DND-41 (cell line): ENCODE measurements at regions not wholly inside any gene's neighbourhood (a gene's known extent, or its start where the extent isn't known, plus 50 kb on each side); places are given as distances from the start of the nearest gene placed in this dataset.
A peak's percentile ranks its signal among the peaks of the same experiment; 100 is the strongest.

ENCODE experiments used
- ATAC-seq: fragments of 200-7000 bp; cut with Tn5 transposase; 3 replicates; pipeline ENCODE4 v1.9.1; 2021; ENCODE audit warnings: low read depth; ENCODE audit not compliant: insufficient read depth
- DNase-seq: peaks from one replicate; pipeline ENCODE4 v3.0.0-alpha.2; 2020
- H2AFZ ChIP-seq: 2 replicates; pipeline ENCODE4 v1.6.0; 2012; ENCODE audit warnings: low read depth, low read length
- H3K27ac ChIP-seq: 2 replicates; pipeline ENCODE4 v1.5.1; 2012; ENCODE audit warnings: low read length, inconsistent platforms
- H3K27me3 ChIP-seq: fragments of 200-600 bp; sonication (generic); 2 replicates; pipeline ENCODE4 v1.6.0; 2012; ENCODE audit warnings: low read length, mild to moderate bottlenecking, inconsistent platforms; ENCODE audit not compliant: insufficient read depth, poor library complexity
- H3K36me3 ChIP-seq: 2 replicates; pipeline ENCODE4 v1.5.1; 2012; ENCODE audit warnings: low read length, inconsistent platforms; ENCODE audit not compliant: insufficient read depth
- H3K4me1 ChIP-seq: 2 replicates; pipeline ENCODE4 v1.5.1; 2012; ENCODE audit warnings: mild to moderate bottlenecking, low read length; ENCODE audit not compliant: insufficient read depth
- H3K4me2 ChIP-seq: 2 replicates; pipeline ENCODE4 v1.6.0; 2012; ENCODE audit warnings: mild to moderate bottlenecking, moderate library complexity, low read length, inconsistent platforms; ENCODE audit not compliant: insufficient read depth
- H3K4me3 ChIP-seq, 2 experiments: fragments of 200-600 bp in 1 of 2; shearing (Covaris generic) in 1 of 2; 2 replicates each; pipeline ENCODE4 v1.5.1; 2012 to 2016; ENCODE audit warnings: inconsistent platforms in 2 of 2, low read length in 2 of 2, mild to moderate bottlenecking in 2 of 2, low read depth in 1 of 2, moderate library complexity in 1 of 2
- H3K79me2 ChIP-seq: 2 replicates; pipeline ENCODE4 v1.6.0; 2012; ENCODE audit warnings: low read length, inconsistent platforms; ENCODE audit not compliant: insufficient read depth
- H3K9ac ChIP-seq: 2 replicates; pipeline ENCODE4 v1.6.0; 2012; ENCODE audit warnings: low read depth, mild to moderate bottlenecking, inconsistent platforms, low read length, moderate library complexity
- H3K9me3 ChIP-seq: 2 replicates; pipeline ENCODE4 v1.5.1; 2012; ENCODE audit warnings: low read length, moderate library complexity, mild to moderate bottlenecking, inconsistent platforms; ENCODE audit not compliant: insufficient read depth, severe bottlenecking
- H4K20me1 ChIP-seq: 2 replicates; pipeline ENCODE4 v1.6.0; 2012; ENCODE audit warnings: low read length; ENCODE audit not compliant: insufficient read depth
- CTCF ChIP-seq: IDR thresholded peaks from 2 replicates; pipeline ENCODE4 v1.5.1; 2012; ENCODE audit warnings: borderline replicate concordance, low read length, moderate library complexity, mild to moderate bottlenecking; ENCODE audit not compliant: poor library complexity, severe bottlenecking; ENCODE audit errors: extremely low read depth
- EZH2 ChIP-seq: IDR thresholded peaks from 3 replicates; pipeline ENCODE4 v1.6.1; 2012; ENCODE audit warnings: borderline replicate concordance, low read depth, mild to moderate bottlenecking, moderate library complexity, low read length, inconsistent platforms; ENCODE audit not compliant: severe bottlenecking

- Histone ChIP-seq H3K79me2 (no peaks in the 10 kb centered on the region), H3K9ac (no peak overlapping the region), H3K4me3 (no peak overlapping the region), H3K27ac (no peak overlapping the region), H3K4me1 (no peaks in the 10 kb centered on the region), H3K27me3 (no peaks in the 10 kb centered on the region), H3K4me2 (no peak overlapping the region), H3K36me3 (no peaks in the 10 kb centered on the region), H4K20me1 (no peaks in the 10 kb centered on the region), H2AFZ (no peak overlapping the region), H3K9me3 (no peaks in the 10 kb centered on the region)
- TF ChIP-seq CTCF (no peak), EZH2 (no peak)
- DNase-seq (no peak), ATAC-seq (no peak)
These were observed 814.5 kb downstream of the RPS29 start for GRCh38 chr14:48771717-48772116.

GRCh38 chr14:48751293-48751692 is 834.9 kb downstream of the RPS29 start:
- Histone ChIP-seq H3K27me3 (no peaks in the 10 kb centered on the region), H3K9me3 (no peaks in the 10 kb centered on the region), H3K4me1 (no peaks in the 10 kb centered on the region), H3K4me2 (no peak overlapping the region), H3K4me3 (no peak overlapping the region), H4K20me1 (no peaks in the 10 kb centered on the region), H2AFZ (no peak overlapping the region), H3K36me3 (no peaks in the 10 kb centered on the region), H3K79me2 (no peaks in the 10 kb centered on the region), H3K27ac (no peak overlapping the region), H3K9ac (no peak overlapping the region)
- TF ChIP-seq EZH2: no peak
- ATAC-seq (no peak), DNase-seq (no peak)

- H4K20me1 ChIP-seq: no peaks in the 10 kb centered on the region
- no peak overlapping the region for H3K9ac ChIP-seq
- DNase-seq: no peak
- no peak overlapping the region for H3K4me3 ChIP-seq
- no peak for ATAC-seq
- TF ChIP-seq CTCF (no peak), EZH2 (no peak)
- H3K9me3 ChIP-seq: no peaks in the 10 kb centered on the region
- no peaks in the 10 kb centered on the region for H3K79me2 ChIP-seq
- H3K36me3 ChIP-seq: no peaks in the 10 kb centered on the region
- H2AFZ ChIP-seq: no peak overlapping the region
- H3K4me2 ChIP-seq: no peak overlapping the region
- no peak overlapping the region for H3K27ac ChIP-seq
- H3K27me3 ChIP-seq: no peaks in the 10 kb centered on the region
- no peaks in the 10 kb centered on the region for H3K4me1 ChIP-seq
These were observed 838.0 kb downstream of the RPS29 start for GRCh38 chr14:48748151-48748675.

- TF ChIP-seq EZH2 (no peak), CTCF (no peak)
- no peaks in the 10 kb centered on the region for H3K27me3 ChIP-seq
- H3K79me2 ChIP-seq: no peaks in the 10 kb centered on the region
- no peak overlapping the region for H3K27ac ChIP-seq
- no peaks in the 10 kb centered on the region for H3K36me3 ChIP-seq
- no peaks in the 10 kb centered on the region for H3K9me3 ChIP-seq
- no peak overlapping the region for H2AFZ ChIP-seq
- H3K4me3 ChIP-seq: no peak overlapping the region
- ATAC-seq (peak; percentile 42; the same call in 1 of the 3 replicates), DNase-seq (peak; percentile 4)
- H4K20me1 ChIP-seq: no peaks in the 10 kb centered on the region
- H3K4me2 ChIP-seq: no peak overlapping the region
- no peak overlapping the region for H3K9ac ChIP-seq
- H3K4me1 ChIP-seq: no peaks in the 10 kb centered on the region
These were observed 838.6 kb downstream of the RPS29 start for GRCh38 chr14:48747561-48748089.
